Bronchial epithelial cell (primary cell): ENCODE measurements at regions not wholly inside any gene's neighbourhood (a gene's known extent, or its start where the extent isn't known, plus 50 kb on each side); places are given as distances from the start of the nearest gene placed in this dataset.
A peak's percentile ranks its signal among the peaks of the same experiment; 100 is the strongest.

Experiments used
- DNase-seq: peaks from one replicate; pipeline ENCODE4 v3.0.0-alpha.2; 2010; ENCODE audit warnings: low read depth
- FAIRE-seq: peaks from 2 replicates; lab custom pipeline; 2011; peaks lifted over from hg19 to GRCh38; lab: Jason Lieb, UNC
- H3K27me3 ChIP-seq: 2 replicates; pipeline ENCODE4 v1.5.1; 2011; ENCODE audit warnings: low read length; ENCODE audit not compliant: control insufficient read depth, insufficient read depth
- H3K36me3 ChIP-seq: 2 replicates; pipeline ENCODE4 v1.5.1; 2011; ENCODE audit warnings: low read length; ENCODE audit not compliant: control insufficient read depth, insufficient read depth
- H3K4me3 ChIP-seq: 2 replicates; pipeline ENCODE4 v1.5.1; 2011; ENCODE audit warnings: mild to moderate bottlenecking, low read depth, low read length, control low read depth
- TF ChIP-seq, protein P1 (sequence below): IDR thresholded peaks from 2 replicates; pipeline ENCODE4 v1.5.1; 2011; ENCODE audit warnings: mild to moderate bottlenecking, moderate library complexity, low read length, control low read depth, inconsistent platforms; ENCODE audit not compliant: insufficient read depth, severe bottlenecking

GRCh38 chr14:104345621-104346462 lies 207.5 kb downstream of the KIF26A start:
- DNase-seq (no peak), FAIRE-seq (peak; percentile 58)
- TF ChIP-seq, protein P1, sequence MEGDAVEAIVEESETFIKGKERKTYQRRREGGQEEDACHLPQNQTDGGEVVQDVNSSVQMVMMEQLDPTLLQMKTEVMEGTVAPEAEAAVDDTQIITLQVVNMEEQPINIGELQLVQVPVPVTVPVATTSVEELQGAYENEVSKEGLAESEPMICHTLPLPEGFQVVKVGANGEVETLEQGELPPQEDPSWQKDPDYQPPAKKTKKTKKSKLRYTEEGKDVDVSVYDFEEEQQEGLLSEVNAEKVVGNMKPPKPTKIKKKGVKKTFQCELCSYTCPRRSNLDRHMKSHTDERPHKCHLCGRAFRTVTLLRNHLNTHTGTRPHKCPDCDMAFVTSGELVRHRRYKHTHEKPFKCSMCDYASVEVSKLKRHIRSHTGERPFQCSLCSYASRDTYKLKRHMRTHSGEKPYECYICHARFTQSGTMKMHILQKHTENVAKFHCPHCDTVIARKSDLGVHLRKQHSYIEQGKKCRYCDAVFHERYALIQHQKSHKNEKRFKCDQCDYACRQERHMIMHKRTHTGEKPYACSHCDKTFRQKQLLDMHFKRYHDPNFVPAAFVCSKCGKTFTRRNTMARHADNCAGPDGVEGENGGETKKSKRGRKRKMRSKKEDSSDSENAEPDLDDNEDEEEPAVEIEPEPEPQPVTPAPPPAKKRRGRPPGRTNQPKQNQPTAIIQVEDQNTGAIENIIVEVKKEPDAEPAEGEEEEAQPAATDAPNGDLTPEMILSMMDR, result no peak
- H3K36me3 ChIP-seq, result no peaks in the 10 kb centered on the region
- no peaks in the 10 kb centered on the region for H3K27me3 ChIP-seq
- H3K4me3 ChIP-seq, result no peak overlapping the region

DNA sequence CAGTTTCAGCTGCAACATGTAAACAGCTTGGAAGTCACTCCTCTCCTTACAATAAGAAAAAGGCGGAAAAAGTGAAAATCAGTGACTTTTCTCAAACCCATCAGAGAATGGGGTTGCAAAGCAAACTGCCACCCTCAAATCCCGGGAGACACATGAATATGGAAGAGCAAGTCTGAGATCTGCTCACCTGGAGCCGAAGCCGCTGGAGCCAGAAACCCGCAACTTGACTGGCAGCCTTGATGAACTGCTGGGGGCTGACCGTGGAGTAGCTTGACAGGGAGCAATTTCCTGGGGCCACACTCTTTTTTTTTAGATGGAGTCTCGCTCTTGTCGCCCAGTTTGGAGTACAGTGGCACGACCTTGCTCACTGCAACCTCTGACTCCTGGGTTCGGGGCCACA lies 208.2 kb downstream of the KIF26A start:
- TF ChIP-seq, protein P1, result no peak
- H3K4me3 ChIP-seq, result no peak overlapping the region
- no peak for FAIRE-seq
- no peaks in the 10 kb centered on the region for H3K27me3 ChIP-seq
- H3K36me3 ChIP-seq, result no peaks in the 10 kb centered on the region
- no peak for DNase-seq

GRCh38 chr14:104348741-104349140 lies 210.4 kb downstream of the KIF26A start:
- DNase-seq (no peak), FAIRE-seq (no peak)
- Histone ChIP-seq H3K27me3 (no peaks in the 10 kb centered on the region), H3K36me3 (no peaks in the 10 kb centered on the region), H3K4me3 (no peak overlapping the region)
- TF ChIP-seq, protein P1, result no peak

DNA sequence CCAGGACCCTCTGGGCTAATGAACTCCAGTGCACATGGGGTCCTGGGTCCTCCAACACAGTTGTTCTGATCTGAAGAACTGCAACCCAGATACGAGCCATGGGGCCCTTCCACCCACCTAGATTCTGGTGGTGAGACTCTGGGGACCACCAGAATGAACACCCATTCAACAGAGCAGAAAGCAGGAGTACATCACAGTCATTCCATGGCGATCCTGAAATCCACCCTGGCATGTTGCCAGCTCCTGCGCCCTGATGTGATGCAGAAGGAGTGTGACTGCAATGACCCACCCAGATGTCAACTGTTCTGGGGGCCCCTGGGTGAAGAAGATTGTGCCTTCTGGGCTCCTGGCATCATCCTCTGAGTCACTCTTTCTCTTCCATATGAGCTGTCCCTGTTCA lies 211.6 kb downstream of the KIF26A start:
- no peaks in the 10 kb centered on the region for H3K27me3 ChIP-seq
- DNase-seq (no peak), FAIRE-seq (no peak)
- H3K4me3 ChIP-seq, result no peak overlapping the region
- no peaks in the 10 kb centered on the region for H3K36me3 ChIP-seq
- TF ChIP-seq, protein P1, result no peak

DNA sequence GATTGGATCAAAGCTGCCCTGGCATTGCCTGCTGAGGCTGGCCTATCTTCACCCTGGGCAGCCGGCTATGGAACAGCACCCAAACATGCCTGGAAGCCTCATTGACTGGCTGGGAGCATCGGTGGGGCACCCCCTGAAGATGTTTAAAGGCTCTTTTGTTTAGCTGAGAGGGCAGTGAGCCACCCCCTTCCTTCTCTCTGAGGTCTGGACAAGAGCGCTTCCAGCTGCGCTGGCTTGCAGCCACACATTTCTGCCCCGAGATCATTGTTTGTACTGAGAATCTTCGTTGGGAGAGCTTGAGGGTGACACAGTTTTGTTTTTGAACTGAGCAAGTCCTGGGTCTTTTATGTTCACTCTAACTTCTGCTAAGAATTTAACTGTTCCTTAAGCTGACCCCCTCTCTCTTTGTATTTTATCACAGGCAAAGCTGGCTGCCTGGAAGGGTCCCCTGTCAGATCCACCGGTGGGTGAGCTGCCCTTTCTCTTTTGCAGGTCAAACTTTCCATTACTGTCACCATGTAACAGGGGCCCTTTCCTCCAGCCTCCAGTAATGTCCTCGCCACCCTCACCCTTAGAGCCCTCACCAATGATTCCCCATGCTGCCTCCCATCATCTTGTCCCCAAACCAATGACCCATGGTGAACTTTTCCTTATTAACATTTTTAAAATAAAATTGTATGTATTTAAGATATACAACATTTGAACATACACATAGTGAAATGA lies 212.2 kb downstream of the KIF26A start:
- H3K4me3 ChIP-seq, result no peak overlapping the region
- FAIRE-seq (no peak), DNase-seq (no peak)
- no peaks in the 10 kb centered on the region for H3K27me3 ChIP-seq
- H3K36me3 ChIP-seq, result no peaks in the 10 kb centered on the region
- TF ChIP-seq, protein P1, result no peak
